MCF 10A (cell line): ENCODE measurements at regions not wholly inside any gene's neighbourhood (a gene's known extent, or its start where the extent isn't known, plus 50 kb on each side); places are given as distances from the start of the nearest gene placed in this dataset.

Experiments used
- BruUV-seq: library from RNA; stranded (reverse); fragments of 400-500 nt; replicated peaks from 2 replicates; lab custom pipeline; 2021; lab: Mats Ljungman, UMichigan
- CTCF ChIA-PET: fragments of 300-600 bp; sonication (Branson Sonifier 250); formaldehyde crosslinking; extraction: SDS; loops from one replicate; lab custom pipeline; 2021; ENCODE audit warnings: antibody characterized with exemption, inconsistent platforms; lab: Yijun Ruan, JAX
- POLR2A ChIA-PET: fragments of 300-600, 350-650 bp; sonication (Branson Sonifier 250); formaldehyde crosslinking; extraction: SDS; loops from one replicate; lab custom pipeline; 2020; ENCODE audit warnings: antibody characterized with exemption, inconsistent platforms; lab: Yijun Ruan, JAX
- DNase-seq: peaks from one replicate; pipeline ENCODE4 v3.0.0-alpha.2; 2018; ENCODE audit not compliant: unreplicated experiment
- H3K27ac Mint-ChIP-seq: one replicate; pipeline ENCODE4 v1.8.0; 2022; ENCODE audit warnings: mild to moderate bottlenecking, low read depth, mixed read lengths; ENCODE audit not compliant: unreplicated experiment
- H3K27me3 Mint-ChIP-seq: one replicate; pipeline ENCODE4 v1.8.0; 2022; ENCODE audit warnings: mixed read lengths; ENCODE audit not compliant: insufficient read depth, unreplicated experiment
- H3K36me3 Mint-ChIP-seq: one replicate; pipeline ENCODE4 v1.8.0; 2022; ENCODE audit warnings: mild to moderate bottlenecking, moderate library complexity, mixed read lengths; ENCODE audit not compliant: insufficient read depth, unreplicated experiment
- H3K4me1 Mint-ChIP-seq: one replicate; pipeline ENCODE4 v1.8.0; 2022; ENCODE audit warnings: mixed read lengths; ENCODE audit not compliant: insufficient read depth, unreplicated experiment
- H3K4me3 Mint-ChIP-seq: one replicate; pipeline ENCODE4 v1.8.0; 2022; ENCODE audit warnings: mild to moderate bottlenecking, moderate library complexity, mixed read lengths; ENCODE audit not compliant: unreplicated experiment
- H3K9me3 Mint-ChIP-seq: one replicate; pipeline ENCODE4 v1.8.0; 2022; ENCODE audit warnings: mixed read lengths; ENCODE audit not compliant: unreplicated experiment
- CTCF ChIP-seq: fragments of 200-600 bp; IDR thresholded peaks from one replicate; pipeline ENCODE4 v1.8.0; 2022; ENCODE audit warnings: antibody characterized with exemption, mild to moderate bottlenecking; ENCODE audit not compliant: unreplicated experiment
- intact Hi-C: fragments of 100-400 bp; cut with micrococcal nuclease; formaldehyde crosslinking; loops from 2 replicates; pipeline ENCODE4 v1.14.1; 2022

- intact Hi-C loops: no loop called here
These were observed 293.1 kb downstream of the ZEB1 start for GRCh38 chr10:31612082-31612481.

GRCh38 chr10:31611161-31611560, 292.1 kb downstream of the ZEB1 start:
- no peak overlapping the region for H3K27ac Mint-ChIP-seq
- H3K4me1 Mint-ChIP-seq: no peaks in the 10 kb centered on the region
- CTCF ChIA-PET: no interaction called here
- no peak overlapping the region for H3K4me3 Mint-ChIP-seq
- no peaks in the 10 kb centered on the region for H3K9me3 Mint-ChIP-seq
- intact Hi-C loops: no loop called here
- no peak for TF ChIP-seq CTCF
- no peak for DNase-seq
- no peaks in the 10 kb centered on the region for H3K36me3 Mint-ChIP-seq
- no TSS peak for BruUV-seq
- H3K27me3 Mint-ChIP-seq: no peaks in the 10 kb centered on the region
- POLR2A ChIA-PET: no interaction called here

More at GRCh38 chr10:31612082-31612481, 293.1 kb downstream of the ZEB1 start:
- DNase-seq: no peak
- Mint-ChIP-seq H3K27ac (no peak overlapping the region), H3K4me1 (no peaks in the 10 kb centered on the region), H3K27me3 (no peaks in the 10 kb centered on the region), H3K36me3 (no peaks in the 10 kb centered on the region), H3K9me3 (no peaks in the 10 kb centered on the region), H3K4me3 (no peak overlapping the region)
- CTCF ChIA-PET: no interaction called here
- POLR2A ChIA-PET: no interaction called here
- BruUV-seq: no TSS peak
- TF ChIP-seq CTCF: no peak

- peaks cover 5% of the 10 kb centered on the region for H3K4me1 Mint-ChIP-seq
- no peak for TF ChIP-seq CTCF
- H3K36me3 Mint-ChIP-seq: no peaks in the 10 kb centered on the region
- POLR2A ChIA-PET: no interaction called here
- no peak overlapping the region for H3K4me3 Mint-ChIP-seq
- H3K27me3 Mint-ChIP-seq: no peaks in the 10 kb centered on the region
- no peak overlapping the region for H3K27ac Mint-ChIP-seq
- intact Hi-C loops: no loop called here
- no peaks in the 10 kb centered on the region for H3K9me3 Mint-ChIP-seq
- BruUV-seq: no TSS peak
- CTCF ChIA-PET: interaction anchor here (0.7 kb wide), 1 partner anchor 499 kb away, joined by 3 read pairs; no protein-coding TSS in a partner anchor
- DNase-seq: no peak
These were observed 288.5 kb downstream of the ZEB1 start for GRCh38 chr10:31607481-31607880.

GRCh38 chr10:31606841-31607240, 287.8 kb downstream of the ZEB1 start:
- ChIA-PET CTCF (no interaction called here), POLR2A (no interaction called here)
- BruUV-seq: no TSS peak
- no peaks in the 10 kb centered on the region for H3K36me3 Mint-ChIP-seq
- no peak overlapping the region for H3K27ac Mint-ChIP-seq
- H3K4me1 Mint-ChIP-seq: peaks cover 5% of the 10 kb centered on the region
- H3K27me3 Mint-ChIP-seq: no peaks in the 10 kb centered on the region
- no peak for DNase-seq
- H3K9me3 Mint-ChIP-seq: no peaks in the 10 kb centered on the region
- intact Hi-C loops: no loop called here
- TF ChIP-seq CTCF: no peak
- no peak overlapping the region for H3K4me3 Mint-ChIP-seq
